ENCODE measurements at regions not wholly inside any gene's neighbourhood (a gene's known extent, or its start where the extent isn't known, plus 50 kb on each side); places are given as distances from the start of the nearest gene placed in this dataset.

DNA sequence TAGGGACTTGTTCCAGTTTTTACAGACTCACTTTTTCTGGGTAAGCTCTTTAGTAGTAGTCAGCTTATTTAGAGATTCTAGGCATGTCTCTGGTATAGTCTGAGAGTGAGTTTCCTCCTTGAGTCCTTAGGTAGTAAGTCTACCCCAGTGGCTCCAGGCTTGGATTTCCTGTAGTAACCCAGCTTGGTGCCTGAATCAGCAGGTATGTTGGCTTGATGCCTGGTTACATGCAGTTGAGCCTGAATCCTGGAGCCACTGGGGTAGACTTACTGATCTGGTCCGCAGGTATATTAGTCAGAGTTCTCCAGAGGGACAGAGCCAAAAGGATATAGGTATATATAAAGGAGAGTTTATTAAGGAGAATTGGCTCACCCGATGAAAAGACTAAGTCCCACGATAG, 85.8 kb upstream of the RBMS3 start:
- TF ChIP-seq, protein P1, sequence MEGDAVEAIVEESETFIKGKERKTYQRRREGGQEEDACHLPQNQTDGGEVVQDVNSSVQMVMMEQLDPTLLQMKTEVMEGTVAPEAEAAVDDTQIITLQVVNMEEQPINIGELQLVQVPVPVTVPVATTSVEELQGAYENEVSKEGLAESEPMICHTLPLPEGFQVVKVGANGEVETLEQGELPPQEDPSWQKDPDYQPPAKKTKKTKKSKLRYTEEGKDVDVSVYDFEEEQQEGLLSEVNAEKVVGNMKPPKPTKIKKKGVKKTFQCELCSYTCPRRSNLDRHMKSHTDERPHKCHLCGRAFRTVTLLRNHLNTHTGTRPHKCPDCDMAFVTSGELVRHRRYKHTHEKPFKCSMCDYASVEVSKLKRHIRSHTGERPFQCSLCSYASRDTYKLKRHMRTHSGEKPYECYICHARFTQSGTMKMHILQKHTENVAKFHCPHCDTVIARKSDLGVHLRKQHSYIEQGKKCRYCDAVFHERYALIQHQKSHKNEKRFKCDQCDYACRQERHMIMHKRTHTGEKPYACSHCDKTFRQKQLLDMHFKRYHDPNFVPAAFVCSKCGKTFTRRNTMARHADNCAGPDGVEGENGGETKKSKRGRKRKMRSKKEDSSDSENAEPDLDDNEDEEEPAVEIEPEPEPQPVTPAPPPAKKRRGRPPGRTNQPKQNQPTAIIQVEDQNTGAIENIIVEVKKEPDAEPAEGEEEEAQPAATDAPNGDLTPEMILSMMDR (IDR thresholded peaks at IDR 0.05), result no peak
- TF ChIP-seq EZH2 (IDR thresholded peaks at IDR 0.05), result no peak
- no peak for TF ChIP-seq EZH2phosphoT487 (IDR thresholded peaks at IDR 0.05)
